Amniotic epithelial cell (primary cell): ENCODE measurements at regions not wholly inside any gene's neighbourhood (a gene's known extent, or its start where the extent isn't known, plus 50 kb on each side); places are given as distances from the start of the nearest gene placed in this dataset.
"Not testable (repeated sequence)": the region's sequence is repeated elsewhere in the genome, so short reads cannot be mapped to it uniquely, and the experiment has no call there.

Source experiments
- DNase-seq: peaks from one replicate; pipeline ENCODE4 v3.0.0-alpha.2; 2010; ENCODE audit warnings: low read depth

- no peak for DNase-seq
These were observed 161.3 kb upstream of the RREB1 start for GRCh38 chr6:6946206-6947155.

GRCh38 chr6:6950373-6951145 is 157.2 kb upstream of the RREB1 start:
- no peak for DNase-seq

GRCh38 chr6:6951355-6951754 is 156.4 kb upstream of the RREB1 start:
- DNase-seq: no peak

GRCh38 chr6:6952484-6952883 is 155.3 kb upstream of the RREB1 start:
- no peak for DNase-seq

GRCh38 chr6:6952927-6953326 is 154.8 kb upstream of the RREB1 start:
- not testable (repeated sequence) for DNase-seq

- no peak for DNase-seq
These were observed 147.1 kb upstream of the RREB1 start for GRCh38 chr6:6960571-6961251.

- DNase-seq: no peak
These were observed 145.7 kb upstream of the RREB1 start for GRCh38 chr6:6962086-6962485.

GRCh38 chr6:6962699-6963098 is 145.1 kb upstream of the RREB1 start:
- no peak for DNase-seq

GRCh38 chr6:6963390-6963789 is 144.4 kb upstream of the RREB1 start:
- not testable (repeated sequence) for DNase-seq

- no peak for DNase-seq
These were observed 143.1 kb upstream of the RREB1 start for GRCh38 chr6:6964675-6965074.

GRCh38 chr6:6966127-6966526 is 141.6 kb upstream of the RREB1 start:
- no peak for DNase-seq

- DNase-seq: no peak
These were observed 141.2 kb upstream of the RREB1 start for GRCh38 chr6:6966569-6966968.

GRCh38 chr6:6968357-6968730 is 139.4 kb upstream of the RREB1 start:
- DNase-seq: no peak

GRCh38 chr6:6968731-6969552 is 138.8 kb upstream of the RREB1 start:
- peak; percentile 11 for DNase-seq

GRCh38 chr6:6969761-6970223 is 138.0 kb upstream of the RREB1 start:
- no peak for DNase-seq

- no peak for DNase-seq
These were observed 136.9 kb upstream of the RREB1 start for GRCh38 chr6:6970851-6971250.

GRCh38 chr6:6971369-6971768 is 136.4 kb upstream of the RREB1 start:
- no peak for DNase-seq

- DNase-seq: peak; percentile 90
These were observed 135.3 kb upstream of the RREB1 start for GRCh38 chr6:6972456-6972855.

- DNase-seq: no peak
These were observed 134.0 kb upstream of the RREB1 start for GRCh38 chr6:6973721-6974120.

GRCh38 chr6:6975459-6976111 is 132.2 kb upstream of the RREB1 start:
- no peak for DNase-seq

- DNase-seq: no peak
These were observed 131.6 kb upstream of the RREB1 start for GRCh38 chr6:6976193-6976592.
